Tibial nerve (tissue), 4 donors: ENCODE measurements at regions not wholly inside any gene's neighbourhood (a gene's known extent, or its start where the extent isn't known, plus 50 kb on each side); places are given as distances from the start of the nearest gene placed in this dataset.

Source experiments
- DNase-seq, 2 donors: peaks; one replicate each; pipeline ENCODE4 v3.0.0-alpha.2; 2019; ENCODE audit warnings: low spot score in 2 of 2
- H3K27ac ChIP-seq, 4 donors: fragments of 200-600 bp; sonication (generic) in 3 of 4; one replicate each; pipeline ENCODE4 v1.5.1; 2017 to 2019; ENCODE audit warnings: mild to moderate bottlenecking in 1 of 4
- H3K27me3 ChIP-seq, 2 donors: fragments of 200-600 bp; sonication (generic) in 1 of 2; one replicate each; pipeline versions ENCODE4 v1.5.1 to v1.6.0; 2017 to 2019
- H3K36me3 ChIP-seq, 3 donors: fragments of 200-600 bp; sonication (generic); one replicate each; pipeline ENCODE4 v1.5.1; 2018 to 2019
- H3K4me1 ChIP-seq, 4 donors: fragments of 200-600 bp; sonication (generic) in 3 of 4; one replicate each; pipeline ENCODE4 v1.5.1; 2017 to 2019
- H3K4me3 ChIP-seq, 4 donors: fragments of 200-600 bp; sonication (generic) in 3 of 4; one replicate each; pipeline ENCODE4 v1.5.1; 2017 to 2019; ENCODE audit warnings: mild to moderate bottlenecking in 1 of 4, moderate library complexity in 1 of 4
- H3K9me3 ChIP-seq, 4 donors: fragments of 200-600 bp; sonication (generic) in 3 of 4; one replicate each; pipeline ENCODE4 v1.5.1; 2017 to 2019
- EP300 ChIP-seq, 2 donors: sonication (generic); formaldehyde crosslinking; IDR thresholded peaks; one replicate each; pipeline ENCODE4 v1.6.1; 2017; ENCODE audit warnings: antibody characterized with exemption in 2 of 2, mild to moderate bottlenecking in 1 of 2
- POLR2A ChIP-seq, 2 donors: fragments of 450-650 bp; IDR thresholded peaks; one replicate each; pipeline ENCODE4 v1.6.1; 2017; ENCODE audit warnings: antibody characterized with exemption in 2 of 2, mild to moderate bottlenecking in 2 of 2, moderate library complexity in 2 of 2
- WGBS, 2 donors: methylation state at CpG; one replicate each; pipeline ENCODE4 v1.1.5; 2018; 5-methylcytosine and 5-hydroxymethylcytosine counted together
- TF ChIP-seq, protein P1 (sequence below), 5 experiments: fragments of 200-600 bp in 3 of 5; fragments of 450-650 bp in 2 of 5; sonication (generic) in 3 of 5; IDR thresholded peaks; one replicate each; pipeline ENCODE4 v1.5.1; 2016 to 2019; ENCODE audit warnings: antibody characterized with exemption in 5 of 5, mild to moderate bottlenecking in 3 of 5, moderate library complexity in 2 of 5

DNA sequence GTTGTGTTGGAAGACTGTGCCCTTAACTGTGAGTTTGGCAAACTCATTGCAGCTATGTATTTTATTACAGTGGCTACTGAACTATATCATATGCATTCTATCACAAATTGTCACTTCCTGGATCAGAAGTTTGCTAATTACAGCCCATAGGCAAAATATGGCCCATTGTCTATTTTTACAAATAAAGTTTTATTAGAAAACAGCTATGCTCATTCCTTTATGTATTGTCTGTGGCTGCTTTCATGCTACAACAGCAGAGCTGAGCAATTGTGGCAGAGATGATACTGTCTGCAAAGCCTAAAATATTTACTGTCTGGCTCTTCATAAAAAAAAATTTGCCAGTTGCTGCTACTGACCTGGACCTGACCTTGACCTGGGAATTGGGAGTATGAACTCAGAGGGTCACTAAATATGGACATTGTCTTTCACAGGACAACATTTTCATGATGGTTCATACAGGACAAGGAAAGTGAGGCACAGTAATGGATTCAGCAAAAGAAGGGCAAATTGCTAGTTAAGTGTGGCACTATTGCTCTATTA is 316.9 kb downstream of the ZNF621 start:
- no peak for DNase-seq
- Histone ChIP-seq H3K9me3 (no peaks in the 10 kb centered on the region), H3K27me3 (no peaks in the 10 kb centered on the region), H3K27ac (no peak overlapping the region), H3K4me1 (no peaks in the 10 kb centered on the region), H3K36me3 (no peaks in the 10 kb centered on the region), H3K4me3 (no peak overlapping the region)
- TF ChIP-seq, protein P1, sequence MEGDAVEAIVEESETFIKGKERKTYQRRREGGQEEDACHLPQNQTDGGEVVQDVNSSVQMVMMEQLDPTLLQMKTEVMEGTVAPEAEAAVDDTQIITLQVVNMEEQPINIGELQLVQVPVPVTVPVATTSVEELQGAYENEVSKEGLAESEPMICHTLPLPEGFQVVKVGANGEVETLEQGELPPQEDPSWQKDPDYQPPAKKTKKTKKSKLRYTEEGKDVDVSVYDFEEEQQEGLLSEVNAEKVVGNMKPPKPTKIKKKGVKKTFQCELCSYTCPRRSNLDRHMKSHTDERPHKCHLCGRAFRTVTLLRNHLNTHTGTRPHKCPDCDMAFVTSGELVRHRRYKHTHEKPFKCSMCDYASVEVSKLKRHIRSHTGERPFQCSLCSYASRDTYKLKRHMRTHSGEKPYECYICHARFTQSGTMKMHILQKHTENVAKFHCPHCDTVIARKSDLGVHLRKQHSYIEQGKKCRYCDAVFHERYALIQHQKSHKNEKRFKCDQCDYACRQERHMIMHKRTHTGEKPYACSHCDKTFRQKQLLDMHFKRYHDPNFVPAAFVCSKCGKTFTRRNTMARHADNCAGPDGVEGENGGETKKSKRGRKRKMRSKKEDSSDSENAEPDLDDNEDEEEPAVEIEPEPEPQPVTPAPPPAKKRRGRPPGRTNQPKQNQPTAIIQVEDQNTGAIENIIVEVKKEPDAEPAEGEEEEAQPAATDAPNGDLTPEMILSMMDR (IDR thresholded peaks at IDR 0.05), result no peak
- no peak for TF ChIP-seq EP300 (IDR thresholded peaks at IDR 0.05)
- TF ChIP-seq POLR2A (IDR thresholded peaks at IDR 0.05), result no peak

DNA sequence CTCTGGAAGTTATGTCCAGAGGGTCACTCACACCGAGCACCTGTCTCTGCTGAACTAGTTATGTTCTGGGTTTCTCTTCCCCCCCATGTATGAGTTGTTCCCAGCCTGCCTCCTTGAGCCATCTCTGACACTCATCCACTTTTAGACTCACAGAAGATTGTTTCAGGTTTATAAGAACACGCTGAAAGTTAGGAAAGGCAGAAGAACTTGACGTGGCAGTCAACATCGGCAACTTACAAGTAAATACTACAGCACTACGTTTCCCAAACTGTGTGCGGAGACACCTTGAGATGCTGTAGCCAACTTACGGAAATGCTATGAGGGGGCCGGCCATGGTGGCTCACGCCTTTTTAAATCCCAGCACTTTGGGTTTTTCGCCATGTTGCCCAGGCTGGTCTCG is 318.0 kb downstream of the ZNF621 start:
- H3K4me3 ChIP-seq, result no peak overlapping the region
- no peaks in the 10 kb centered on the region for H3K36me3 ChIP-seq
- DNase-seq, result no peak
- H3K27ac ChIP-seq, result no peak overlapping the region
- no peaks in the 10 kb centered on the region for H3K9me3 ChIP-seq
- WGBS, 2 donors, result 98 to 99% methylated on average over 11 of the region's 11 CpGs
- TF ChIP-seq, protein P1 (IDR thresholded peaks at IDR 0.05), result no peak
- TF ChIP-seq EP300 (IDR thresholded peaks at IDR 0.05) (no peak), POLR2A (IDR thresholded peaks at IDR 0.05) (no peak)
- H3K27me3 ChIP-seq, result no peaks in the 10 kb centered on the region
- no peaks in the 10 kb centered on the region for H3K4me1 ChIP-seq

DNA sequence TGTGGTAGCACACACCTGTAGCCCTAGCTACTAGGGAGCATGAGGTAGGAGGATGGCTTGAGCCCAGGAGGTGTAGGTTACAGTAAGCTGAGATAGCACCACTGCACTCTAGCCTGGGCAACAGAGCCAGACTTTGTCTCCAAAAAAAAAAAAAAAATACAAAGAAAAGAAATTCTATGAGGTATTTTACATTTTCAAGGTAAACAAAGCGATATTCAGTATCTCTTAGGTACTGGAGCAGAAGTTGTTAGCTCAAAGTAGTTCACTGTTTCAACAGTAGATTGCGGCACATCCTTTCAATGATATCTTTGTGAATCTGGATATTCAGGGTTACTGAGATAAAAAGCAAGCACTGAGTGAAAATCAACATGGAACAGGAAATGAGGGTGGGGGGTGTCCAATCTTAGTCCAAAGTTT is 318.5 kb downstream of the ZNF621 start:
- 86 to 91% methylated on average over 2 of the region's 2 CpGs for WGBS, 2 donors
- H3K27ac ChIP-seq, result no peak overlapping the region
- H3K9me3 ChIP-seq, result no peaks in the 10 kb centered on the region
- H3K4me3 ChIP-seq, result no peak overlapping the region
- no peak for DNase-seq
- no peak for TF ChIP-seq POLR2A (IDR thresholded peaks at IDR 0.05)
- TF ChIP-seq EP300 (IDR thresholded peaks at IDR 0.05), result no peak
- TF ChIP-seq, protein P1 (IDR thresholded peaks at IDR 0.05), result no peak
- no peaks in the 10 kb centered on the region for H3K27me3 ChIP-seq
- no peaks in the 10 kb centered on the region for H3K4me1 ChIP-seq
- H3K36me3 ChIP-seq, result no peaks in the 10 kb centered on the region

DNA sequence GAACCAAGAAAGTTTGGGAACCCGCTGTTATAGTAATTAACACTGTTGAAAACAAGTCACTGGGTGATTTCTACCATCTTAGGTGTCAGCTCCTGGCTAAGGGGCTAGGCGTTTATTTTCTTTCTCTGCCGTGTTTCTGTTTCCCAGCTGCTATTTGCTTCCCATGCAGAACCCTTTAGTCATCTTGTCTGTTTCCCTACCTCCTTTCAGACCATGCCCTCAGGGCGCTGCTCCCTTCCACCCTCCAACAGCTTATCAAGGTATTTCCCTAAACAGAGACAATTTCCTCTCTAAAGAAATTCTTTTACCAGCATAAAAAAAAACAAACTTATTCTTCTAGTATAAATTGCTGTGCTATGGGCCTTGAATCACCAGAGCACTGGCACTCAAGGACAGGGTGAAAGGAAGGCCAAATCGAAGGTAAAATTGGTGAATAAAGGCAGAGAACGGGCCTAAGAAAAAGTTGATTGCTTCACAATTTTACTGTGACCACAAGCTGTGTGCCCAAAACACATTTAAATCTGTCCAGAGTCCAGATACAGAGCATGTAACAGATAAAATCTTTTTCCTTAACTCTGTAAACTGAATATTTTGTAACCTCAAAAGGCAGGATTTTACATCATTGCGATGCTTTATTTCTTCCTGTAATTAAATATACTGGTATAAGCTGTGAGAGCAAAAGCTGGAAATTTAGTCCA is 319.2 kb downstream of the ZNF621 start:
- Histone ChIP-seq H3K9me3 (no peaks in the 10 kb centered on the region), H3K27me3 (no peaks in the 10 kb centered on the region), H3K4me1 (no peaks in the 10 kb centered on the region), H3K36me3 (no peaks in the 10 kb centered on the region), H3K27ac (no peak overlapping the region), H3K4me3 (no peak overlapping the region)
- 81 to 83% methylated on average over 7 of the region's 7 CpGs for WGBS, 2 donors
- DNase-seq, result no peak
- TF ChIP-seq POLR2A (IDR thresholded peaks at IDR 0.05), result no peak
- TF ChIP-seq, protein P1 (IDR thresholded peaks at IDR 0.05), result no peak
- TF ChIP-seq EP300 (IDR thresholded peaks at IDR 0.05), result no peak

DNA sequence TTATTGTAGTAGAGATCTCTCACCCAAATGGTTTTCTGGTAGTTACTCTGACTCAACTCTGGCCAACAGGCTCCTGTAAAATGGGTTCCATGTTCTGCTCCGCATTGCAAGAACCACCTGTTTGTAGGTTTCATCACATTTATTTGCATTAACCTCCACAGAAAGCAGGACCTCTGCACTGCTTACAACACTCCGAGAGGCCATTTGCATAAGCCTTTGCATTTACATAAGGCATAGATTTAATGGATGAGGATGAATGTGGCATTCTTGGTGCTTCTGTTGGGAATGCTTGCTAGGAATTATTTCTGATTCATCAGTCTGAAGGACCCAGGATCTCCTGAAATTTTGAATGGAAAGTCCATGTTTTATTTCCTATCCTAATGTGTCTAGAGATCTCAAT is 320.1 kb downstream of the ZNF621 start:
- Histone ChIP-seq H3K9me3 (no peaks in the 10 kb centered on the region), H3K27ac (no peak overlapping the region), H3K36me3 (no peaks in the 10 kb centered on the region), H3K4me1 (no peaks in the 10 kb centered on the region), H3K27me3 (no peaks in the 10 kb centered on the region), H3K4me3 (no peak overlapping the region)
- DNase-seq, result no peak
- 96 to 100% methylated on average over 2 of the region's 2 CpGs for WGBS, 2 donors
- TF ChIP-seq, protein P1 (IDR thresholded peaks at IDR 0.05), result no peak
- TF ChIP-seq POLR2A (IDR thresholded peaks at IDR 0.05) (no peak), EP300 (IDR thresholded peaks at IDR 0.05) (no peak)
